NCI-H2029 treated with DMSO at 0.1 percent for 48 hours (cell line): ENCODE measurements at regions not wholly inside any gene's neighbourhood (a gene's known extent, or its start where the extent isn't known, plus 50 kb on each side); places are given as distances from the start of the nearest gene placed in this dataset.

Source experiments
- DNase-seq: peaks from one replicate; lab custom pipeline; 2025; lab: John Stamatoyannopoulos, UW

GRCh38 chr14:48853159-48853558 is 733.0 kb downstream of the RPS29 start:
- no peak for DNase-seq

DNA sequence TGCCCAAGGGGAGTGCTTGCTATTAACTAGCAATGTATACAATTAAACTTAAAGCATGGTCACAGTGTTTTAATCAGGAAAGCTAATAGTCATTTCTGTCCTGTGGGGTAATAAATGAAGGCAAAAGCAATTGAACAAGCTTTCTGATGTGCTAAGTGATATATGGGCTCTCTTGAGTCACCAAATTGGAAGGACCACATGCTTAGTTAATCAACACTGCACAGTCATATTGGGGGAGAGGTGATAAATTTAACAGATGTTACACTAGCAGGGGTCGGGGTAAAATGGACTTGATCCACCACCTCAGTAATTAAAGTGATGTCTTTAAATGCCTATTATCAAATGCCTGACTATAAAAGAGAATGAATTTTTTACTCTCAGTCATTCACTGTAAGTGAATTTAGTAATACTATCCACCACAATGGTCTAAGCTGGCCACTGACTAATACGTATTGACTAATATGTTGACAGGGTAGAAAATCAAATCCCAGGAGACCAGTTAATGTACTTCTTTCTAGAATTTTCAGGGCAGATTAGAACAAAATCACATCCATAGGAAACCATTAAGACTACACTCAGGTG is 736.3 kb downstream of the RPS29 start:
- no peak for DNase-seq

DNA sequence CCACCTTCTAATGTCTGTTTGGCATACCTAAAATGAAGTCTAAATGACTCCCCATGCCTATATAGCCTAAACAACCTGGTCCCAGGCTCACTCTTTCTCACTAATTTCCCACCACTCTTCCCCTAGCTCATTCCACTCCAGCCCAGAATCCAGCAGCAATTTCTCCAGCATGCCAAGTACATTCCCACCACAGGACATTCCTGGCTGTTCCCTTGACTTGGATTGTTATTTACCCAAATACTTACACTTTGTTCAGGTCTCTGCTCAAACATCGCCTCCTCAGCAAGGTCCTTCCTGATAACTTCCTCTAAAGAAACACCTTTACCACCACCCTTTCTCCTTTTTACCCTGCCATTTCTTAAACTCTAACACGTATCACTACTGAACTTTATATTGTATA is 743.4 kb downstream of the RPS29 start:
- DNase-seq = no peak

DNA sequence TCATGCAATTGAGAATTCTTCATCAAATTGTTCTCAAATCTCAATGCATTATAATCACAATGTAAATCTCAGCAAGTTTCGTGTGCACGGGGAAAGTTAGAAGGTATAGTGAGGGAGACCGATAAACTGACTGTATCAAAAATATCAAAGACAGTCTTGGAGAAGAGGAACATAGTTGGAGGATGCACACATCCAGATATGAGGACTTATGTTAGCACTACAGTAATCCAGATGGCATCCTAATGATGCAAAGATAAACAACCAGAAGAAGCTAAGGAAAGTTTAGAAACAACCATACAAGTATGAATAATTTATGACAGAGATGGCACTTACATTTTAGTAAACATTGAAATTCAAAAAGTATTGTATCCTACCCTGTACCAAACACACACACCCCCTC is 760.1 kb downstream of the RPS29 start:
- no peak for DNase-seq

- DNase-seq = no peak
Observed at GRCh38 chr14:48814562-48814961, 771.6 kb downstream of the RPS29 start.

GRCh38 chr14:48805315-48805714 is 780.9 kb downstream of the RPS29 start:
- no peak for DNase-seq

DNA sequence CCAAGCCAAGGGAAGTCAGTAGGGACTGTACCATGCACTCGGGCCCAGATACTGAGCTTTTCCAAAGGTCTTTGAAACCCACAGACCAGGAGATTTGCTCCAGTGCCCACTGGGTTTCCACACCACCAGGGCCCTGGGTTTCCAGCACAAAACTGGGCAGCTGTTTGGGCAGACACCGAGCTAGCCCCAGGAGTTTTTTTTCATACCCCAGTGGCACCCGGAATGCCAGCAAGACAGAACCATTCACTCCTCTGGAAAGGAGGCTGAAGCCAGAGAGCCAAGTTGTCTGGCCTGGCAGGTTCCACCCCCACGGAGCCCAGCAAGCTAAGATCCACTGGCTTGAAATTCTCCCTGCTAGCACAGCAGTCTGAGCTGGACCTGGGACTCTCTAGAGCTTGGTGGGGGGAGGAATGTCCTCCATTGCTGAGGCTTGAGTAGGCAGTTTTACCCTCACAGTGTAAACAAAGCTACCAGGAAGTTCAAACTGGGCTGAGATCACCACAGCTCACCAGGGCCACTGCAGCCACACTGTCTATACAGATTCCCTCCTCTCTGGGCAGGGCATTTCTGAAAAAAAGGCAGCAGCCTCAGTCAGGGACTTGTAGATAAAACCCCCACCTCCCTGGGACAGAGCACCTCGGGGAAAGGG is 793.7 kb downstream of the RPS29 start:
- DNase-seq = no peak

DNA sequence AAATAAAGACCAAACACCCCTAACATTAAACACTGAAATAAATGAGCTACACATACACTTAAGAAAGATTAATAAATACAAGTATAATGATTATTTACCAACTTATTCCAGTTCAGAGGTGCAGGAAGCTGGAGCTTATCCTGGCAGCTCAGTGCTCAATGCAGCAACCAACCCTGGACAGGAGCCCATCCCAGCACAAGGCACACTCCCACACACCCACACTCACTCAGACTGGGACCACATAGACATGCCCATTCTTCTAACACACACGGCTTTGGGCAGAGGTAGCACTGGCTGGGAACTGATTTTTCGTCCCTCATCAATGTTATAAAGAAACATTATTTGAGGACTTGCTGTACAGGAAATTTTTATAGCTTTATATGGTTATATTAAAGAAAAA is 797.4 kb downstream of the RPS29 start:
- no peak for DNase-seq

DNA sequence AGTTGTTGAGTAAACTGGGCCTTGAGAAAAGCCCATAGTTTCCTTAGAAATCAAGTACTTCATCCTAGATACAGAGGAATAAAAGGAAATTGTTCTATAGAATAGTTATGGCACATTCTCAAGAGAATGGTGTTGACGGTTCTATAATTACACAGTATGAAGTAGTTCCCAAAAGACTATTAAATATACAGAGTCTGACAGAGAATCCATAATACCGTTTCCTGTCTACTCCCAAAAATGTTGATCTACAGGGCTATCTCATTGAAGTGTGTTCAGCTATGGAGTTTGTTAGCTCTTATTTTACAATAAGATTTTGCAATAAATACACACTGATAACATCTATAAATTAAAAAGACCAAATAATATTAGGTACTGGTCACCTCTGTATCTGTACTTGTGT is 799.7 kb downstream of the RPS29 start:
- DNase-seq = no peak

GRCh38 chr14:48771717-48772116 is 814.5 kb downstream of the RPS29 start:
- DNase-seq = no peak

DNA sequence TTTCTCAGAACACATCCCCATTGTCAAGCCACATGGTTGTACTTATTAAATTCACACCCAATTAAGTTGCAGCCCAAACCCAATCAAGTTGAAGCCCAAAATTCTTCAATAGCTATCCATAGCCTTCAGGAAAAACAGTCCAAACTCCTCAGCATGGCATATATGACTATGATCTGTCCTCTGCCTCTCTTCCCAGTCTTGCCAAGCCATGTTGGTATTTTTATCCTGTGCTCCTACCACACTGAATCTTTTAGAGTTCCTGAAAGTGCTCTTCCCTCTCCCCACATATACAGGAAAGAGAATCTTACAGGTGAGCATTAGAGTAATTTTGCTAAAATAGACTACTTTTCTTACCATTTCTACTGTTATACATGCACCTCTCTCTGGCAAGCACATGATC is 834.9 kb downstream of the RPS29 start:
- DNase-seq = no peak

GRCh38 chr14:48748151-48748675 is 838.0 kb downstream of the RPS29 start:
- DNase-seq = no peak

DNA sequence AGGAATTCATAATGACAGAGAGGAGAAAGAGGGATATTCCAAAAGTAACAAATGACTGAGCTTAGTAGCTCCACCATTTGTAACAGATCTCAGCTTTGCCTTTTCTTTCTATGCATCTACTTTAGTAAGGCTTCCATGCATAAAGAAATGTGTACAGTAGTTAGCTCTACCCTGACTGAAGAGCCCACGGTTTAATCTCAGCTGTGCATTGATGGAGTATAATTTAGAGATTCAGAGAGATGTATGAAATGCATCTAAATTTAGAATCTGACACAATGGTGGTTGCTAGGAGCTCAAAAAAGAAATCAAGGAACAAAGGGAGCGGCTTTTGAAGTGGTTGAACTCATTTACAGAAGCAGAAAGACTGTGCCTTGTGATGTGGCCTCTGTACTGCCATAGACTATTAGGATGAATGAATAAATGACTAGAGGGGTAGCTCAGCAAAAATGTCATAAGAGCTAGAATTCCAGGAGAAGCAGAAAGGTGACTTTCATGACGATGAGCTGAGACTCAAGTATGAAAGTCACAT is 838.6 kb downstream of the RPS29 start:
- DNase-seq = no peak

- DNase-seq = no peak
Observed at GRCh38 chr14:48744202-48744601, 842.0 kb downstream of the RPS29 start.

DNA sequence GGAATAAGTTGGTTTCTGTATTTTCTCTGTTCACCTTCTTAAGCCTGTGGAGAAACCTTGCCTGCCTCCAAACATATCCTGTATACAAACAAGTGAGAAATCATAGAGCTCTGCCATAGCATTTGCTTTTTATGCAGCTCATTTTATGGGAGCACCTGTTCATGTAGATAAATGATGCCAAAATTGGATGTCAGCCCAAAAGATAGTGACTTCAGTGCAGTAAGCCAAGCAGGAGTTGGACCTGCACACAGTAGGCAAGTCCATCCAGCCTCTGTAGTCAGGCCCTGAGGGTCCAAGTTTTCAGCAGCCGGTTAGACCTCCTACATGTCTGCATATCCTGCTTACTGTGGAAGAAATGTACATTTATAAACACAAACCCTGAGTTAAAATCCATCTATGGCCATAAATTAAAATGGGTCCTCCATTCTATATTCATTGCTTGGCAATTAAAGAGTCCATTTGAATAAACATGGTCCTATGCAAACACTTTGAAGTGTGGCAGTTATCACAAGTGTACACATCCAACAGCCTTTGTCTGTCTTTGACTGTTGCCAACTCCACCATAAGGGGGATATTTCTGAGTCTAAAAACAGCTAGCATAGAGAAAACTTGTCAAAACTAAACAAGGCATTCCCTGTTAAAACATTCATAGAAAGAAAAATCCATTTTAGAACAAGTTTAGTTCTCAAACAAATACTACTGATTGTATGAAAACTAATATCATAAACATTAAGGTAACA is 847.8 kb downstream of the RPS29 start:
- no peak for DNase-seq

- DNase-seq = no peak
Observed at GRCh38 chr14:48735607-48736006, 850.6 kb downstream of the RPS29 start.

DNA sequence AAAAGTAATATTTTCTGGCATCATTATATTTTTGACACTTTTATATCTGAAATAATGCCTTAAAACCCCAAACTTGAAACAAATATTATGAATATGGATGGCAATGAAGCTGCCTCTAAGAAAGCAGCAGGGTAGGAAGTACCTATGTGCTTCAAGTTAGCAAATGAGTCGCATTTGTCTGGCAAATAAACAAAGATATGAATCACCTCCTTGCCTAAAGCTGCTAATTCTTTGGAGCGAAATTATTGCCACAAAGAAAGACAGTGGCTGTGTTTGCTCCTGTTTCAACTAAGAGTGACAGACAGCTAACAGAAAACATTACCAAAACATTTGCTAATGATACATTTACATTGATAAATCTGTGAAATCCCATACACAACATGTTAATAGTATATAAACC is 854.9 kb downstream of the RPS29 start:
- DNase-seq = no peak

DNA sequence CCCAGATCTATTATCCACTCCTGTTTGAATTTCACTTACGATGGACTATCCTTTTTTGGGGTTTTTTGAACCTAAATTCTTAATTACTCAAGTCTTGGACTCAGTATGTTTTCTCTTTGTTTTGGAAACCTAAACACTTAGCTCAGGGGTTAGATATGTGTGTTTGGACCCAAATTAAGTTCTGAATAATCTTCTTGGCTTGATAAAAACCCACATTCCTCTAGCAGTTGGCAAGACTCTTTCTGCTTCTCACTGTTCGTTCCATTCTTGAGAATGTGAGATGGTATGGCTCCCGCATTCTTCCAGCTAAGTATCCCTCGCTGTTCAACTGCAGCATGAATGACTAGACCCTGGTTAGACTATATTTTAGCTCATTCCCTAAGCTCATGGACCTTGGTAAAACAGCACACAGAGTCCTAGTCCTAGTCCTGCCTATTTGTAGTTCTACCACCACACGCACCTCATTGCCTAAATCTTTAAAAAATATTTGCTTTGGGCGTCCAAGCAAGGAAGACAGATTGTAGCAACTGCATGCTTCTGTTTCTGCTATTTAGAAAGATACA is 860.0 kb downstream of the RPS29 start:
- no peak for DNase-seq

DNA sequence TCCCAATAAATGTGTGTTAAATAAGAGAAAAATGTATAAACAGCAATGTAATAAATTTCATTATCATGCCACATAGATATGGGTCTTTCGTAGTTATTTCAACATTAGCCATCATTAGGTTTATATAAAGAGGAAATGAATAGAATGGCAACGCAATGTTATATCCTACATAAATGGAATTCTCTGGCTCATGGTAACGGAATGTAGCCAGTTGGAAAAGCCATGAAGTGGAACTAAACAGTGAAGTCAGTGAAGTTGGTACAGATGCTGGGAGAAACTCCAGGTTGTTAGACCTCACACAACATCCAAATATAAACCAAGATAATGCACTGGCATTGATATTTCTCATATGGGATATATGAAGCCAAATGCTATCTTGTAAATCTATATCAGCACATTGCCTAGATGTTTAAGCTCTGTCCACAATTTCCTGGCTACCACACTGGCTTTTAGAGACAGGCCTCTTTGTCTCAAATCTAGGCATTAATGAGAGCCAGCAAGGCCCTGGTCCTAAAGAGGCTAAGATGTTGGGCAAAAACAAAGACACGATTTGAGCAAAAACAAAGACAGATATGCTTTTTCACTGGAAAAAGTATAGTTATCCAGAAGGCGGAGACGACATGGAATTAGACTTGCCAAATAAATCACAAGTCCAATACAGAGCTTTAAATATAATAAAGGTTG is 861.0 kb downstream of the RPS29 start:
- no peak for DNase-seq

DNA sequence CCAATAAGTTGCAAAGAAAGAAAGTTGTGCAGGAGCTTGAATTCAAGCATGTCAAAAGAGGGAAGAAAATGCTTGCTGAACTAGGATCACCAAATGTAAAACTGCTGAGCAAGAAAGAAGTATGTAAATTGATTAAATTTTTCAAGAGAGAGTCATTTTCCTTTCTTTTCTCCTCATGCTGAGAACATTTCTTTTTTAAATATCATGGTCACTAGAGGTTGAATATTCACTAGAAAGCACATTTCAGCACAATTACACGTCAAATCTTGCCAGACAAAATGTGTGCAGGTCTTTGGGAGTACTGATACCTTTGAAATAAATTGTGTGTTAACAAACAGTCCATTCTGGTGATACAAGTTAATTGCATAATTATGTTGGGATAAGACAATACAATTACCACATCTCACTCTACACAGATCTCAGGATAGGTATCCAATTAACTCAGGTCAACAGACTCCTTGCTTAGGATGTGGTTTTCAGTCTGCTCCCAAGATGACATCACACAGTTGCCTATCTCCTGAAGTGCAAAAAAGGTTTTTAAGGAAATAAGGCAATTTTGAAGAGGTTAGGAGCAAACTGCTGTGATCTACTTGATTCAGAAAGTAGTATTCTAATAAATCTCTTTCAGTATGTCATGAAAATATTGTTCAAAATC is 862.2 kb downstream of the RPS29 start:
- DNase-seq = no peak

DNA sequence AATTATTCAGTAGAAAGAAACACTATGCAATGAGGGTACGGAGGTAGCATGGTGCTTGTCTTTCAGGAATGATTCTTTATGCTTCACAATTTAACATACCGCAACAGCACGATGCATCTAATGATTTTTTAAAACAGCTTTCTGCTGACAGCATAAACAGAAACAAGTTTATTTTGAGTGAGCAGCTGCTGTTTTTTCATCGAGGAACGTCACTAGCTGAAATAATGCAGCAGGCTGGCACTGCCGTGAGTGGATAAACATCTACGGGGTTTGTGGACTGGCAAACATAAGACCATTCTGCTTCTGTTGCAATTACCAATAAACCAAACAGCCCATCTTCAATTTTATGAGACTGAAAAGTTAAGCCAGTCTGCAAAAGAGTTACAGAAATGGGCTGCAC is 871.8 kb downstream of the RPS29 start:
- DNase-seq = no peak

DNA sequence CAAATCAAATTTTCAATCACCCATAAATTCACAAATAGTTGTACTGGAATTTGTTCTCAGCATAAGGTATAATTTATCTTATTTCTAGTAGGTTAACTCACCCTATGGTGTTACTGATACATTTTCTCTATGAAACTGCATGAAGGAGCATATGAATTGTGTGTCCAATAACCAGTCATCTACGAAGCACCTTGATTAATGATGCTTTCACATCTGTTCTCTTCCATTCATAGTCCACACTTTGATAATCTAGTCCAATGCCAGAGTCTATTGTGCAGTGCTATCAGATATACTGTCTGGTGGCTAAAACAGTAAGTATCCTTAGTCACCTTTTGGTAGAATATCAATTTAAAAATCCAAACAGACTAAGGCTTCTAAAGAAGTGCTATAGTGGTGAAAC is 876.0 kb downstream of the RPS29 start:
- DNase-seq = no peak
